HepG2 (cell line): ENCODE measurements at regions not wholly inside any gene's neighbourhood (a gene's known extent, or its start where the extent isn't known, plus 50 kb on each side); places are given as distances from the start of the nearest gene placed in this dataset.

Experiments used
- ARNT2 ChIP-seq: sonication (generic); formaldehyde crosslinking; IDR thresholded peaks from 2 replicates; pipeline ENCODE4 v1.8.0; 2022; ENCODE audit warnings: mild to moderate bottlenecking, low read depth, missing genetic modification reagents, moderate library complexity
- ATRX ChIP-seq: sonication (generic); formaldehyde crosslinking; IDR thresholded peaks from 2 replicates; pipeline ENCODE4 v1.4.0; 2020; ENCODE audit warnings: missing genetic modification reagents, borderline replicate concordance
- GZF1 ChIP-seq: sonication (generic); formaldehyde crosslinking; IDR thresholded peaks from 2 replicates; pipeline ENCODE4 v1.5.1; 2020; ENCODE audit warnings: mild to moderate bottlenecking, missing genetic modification reagents
- NR3C1 ChIP-seq: sonication (generic); formaldehyde crosslinking; IDR thresholded peaks from 2 replicates; pipeline ENCODE4 v1.4.0; 2020; ENCODE audit warnings: missing genetic modification reagents
- PRPF4 ChIP-seq: fragments of 200-400 bp; formaldehyde crosslinking; IDR thresholded peaks from 2 replicates; pipeline ENCODE4 v1.6.1; 2016; ENCODE audit warnings: low read length, low read depth; ENCODE audit not compliant: poor library complexity, severe bottlenecking
- SIN3A ChIP-seq: IDR thresholded peaks from 2 replicates; pipeline ENCODE4 v1.6.1; 2011; ENCODE audit warnings: low read depth, mild to moderate bottlenecking, control low read depth, low read length, borderline replicate concordance
- SP1 ChIP-seq, 2 experiments: fragments of 450-650 bp in 1 of 2; sonication (generic) in 1 of 2; formaldehyde crosslinking in 1 of 2; IDR thresholded peaks; 2 replicates each; pipeline versions ENCODE4 v1.4.0 to v1.6.1; 2016 to 2020; ENCODE audit warnings: missing genetic modification reagents in 1 of 2
- TARDBP ChIP-seq: sonication (generic); formaldehyde crosslinking; IDR thresholded peaks from 2 replicates; pipeline ENCODE4 v1.8.0; 2022; ENCODE audit warnings: mild to moderate bottlenecking, missing genetic modification reagents
- ZNF407 ChIP-seq: sonication (generic); formaldehyde crosslinking; IDR thresholded peaks from one replicate; pipeline ENCODE4 v1.5.1; 2020; ENCODE audit warnings: mild to moderate bottlenecking, missing genetic modification reagents; ENCODE audit errors: not compliant biosample characterization
- TF ChIP-seq, protein P1 (sequence below): sonication (generic); formaldehyde crosslinking; conservative IDR thresholded peaks from 2 replicates; pipeline ENCODE4 v1.8.1; 2023; ENCODE audit warnings: missing genetic modification reagents

- TF ChIP-seq ZNF407 (CRISPR knock-in tag): no peak
- TF ChIP-seq, protein P1, sequence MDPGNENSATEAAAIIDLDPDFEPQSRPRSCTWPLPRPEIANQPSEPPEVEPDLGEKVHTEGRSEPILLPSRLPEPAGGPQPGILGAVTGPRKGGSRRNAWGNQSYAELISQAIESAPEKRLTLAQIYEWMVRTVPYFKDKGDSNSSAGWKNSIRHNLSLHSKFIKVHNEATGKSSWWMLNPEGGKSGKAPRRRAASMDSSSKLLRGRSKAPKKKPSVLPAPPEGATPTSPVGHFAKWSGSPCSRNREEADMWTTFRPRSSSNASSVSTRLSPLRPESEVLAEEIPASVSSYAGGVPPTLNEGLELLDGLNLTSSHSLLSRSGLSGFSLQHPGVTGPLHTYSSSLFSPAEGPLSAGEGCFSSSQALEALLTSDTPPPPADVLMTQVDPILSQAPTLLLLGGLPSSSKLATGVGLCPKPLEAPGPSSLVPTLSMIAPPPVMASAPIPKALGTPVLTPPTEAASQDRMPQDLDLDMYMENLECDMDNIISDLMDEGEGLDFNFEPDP: no peak
- no peak for TF ChIP-seq SIN3A
- TF ChIP-seq ARNT2 (CRISPR knock-in tag): no peak
- no peak for TF ChIP-seq TARDBP (CRISPR knock-in tag)
- no peak for TF ChIP-seq ATRX (CRISPR knock-in tag)
- no peak for TF ChIP-seq GZF1 (CRISPR knock-in tag)
- no peak for TF ChIP-seq PRPF4
- no peak for TF ChIP-seq SP1 (IDR thresholded peaks at IDR 0.05)
- no peak for TF ChIP-seq SP1 (CRISPR knock-in tag; IDR thresholded peaks at IDR 0.05)
- no peak for TF ChIP-seq NR3C1 (CRISPR knock-in tag)
- TF ChIP-seq, all 625 proteins: peak for 0
These were observed 140.8 kb downstream of the CDC5L start (continued) for GRCh38 chr6:44528370-44528644.
